Panc1 (cell line): ENCODE measurements at regions not wholly inside any gene's neighbourhood (a gene's known extent, or its start where the extent isn't known, plus 50 kb on each side); places are given as distances from the start of the nearest gene placed in this dataset.

ENCODE experiments used
- ATAC-seq: fragments of 200-7000 bp; cut with Tn5 transposase; 2 replicates; pipeline ENCODE4 v1.9.1; 2020; ENCODE audit warnings: mild to moderate bottlenecking, moderate library complexity
- BruUV-seq: library from RNA; stranded (reverse); fragments of 400-500 nt; replicated peaks from 2 replicates; lab custom pipeline; 2021; lab: Mats Ljungman, UMichigan
- CTCF ChIA-PET: fragments of 300-600 bp; sonication (Branson Sonifier 250); formaldehyde crosslinking; loops from one replicate; lab custom pipeline; 2022; ENCODE audit warnings: antibody characterized with exemption; lab: Charles Lee
- POLR2A ChIA-PET: fragments of 300-600 bp; sonication (Branson Sonifier 250); formaldehyde crosslinking; loops from one replicate; lab custom pipeline; 2022; ENCODE audit warnings: antibody characterized with exemption; lab: Charles Lee
- DNase-seq: peaks from one replicate; pipeline ENCODE4 v3.0.0-alpha.2; 2010; ENCODE audit warnings: low read depth, low spot score
- H3K27ac ChIP-seq: 2 replicates; pipeline ENCODE4 v1.5.1; 2011; ENCODE audit warnings: mild to moderate bottlenecking, low read length, inconsistent platforms
- H3K27me3 ChIP-seq: fragments of 200-500 bp; sonication (Bioruptor generic); 2 replicates; pipeline ENCODE4 v1.6.0; 2014; ENCODE audit warnings: low read length, inconsistent platforms; ENCODE audit not compliant: control insufficient read depth, insufficient read depth
- H3K36me3 ChIP-seq: fragments of 200-500 bp; sonication (Bioruptor generic); 2 replicates; pipeline ENCODE4 v1.5.1; 2014; ENCODE audit warnings: inconsistent platforms, mild to moderate bottlenecking, low read length, moderate library complexity; ENCODE audit not compliant: control insufficient read depth, insufficient read depth
- H3K4me1 ChIP-seq: 2 replicates; pipeline ENCODE4 v1.5.1; 2011; ENCODE audit warnings: inconsistent platforms, mild to moderate bottlenecking, low read length, moderate library complexity; ENCODE audit not compliant: control insufficient read depth, insufficient read depth
- H3K4me3 ChIP-seq, 2 experiments: 2 replicates each; pipeline ENCODE4 v1.5.1; 2011 to 2012; ENCODE audit warnings: low read depth in 2 of 2, low read length in 2 of 2, mild to moderate bottlenecking in 2 of 2, inconsistent platforms in 1 of 2, moderate library complexity in 1 of 2
- H3K9me3 ChIP-seq: fragments of 200-500 bp; sonication (Bioruptor generic); 2 replicates; pipeline ENCODE4 v1.5.1; 2014; ENCODE audit warnings: low read depth, mild to moderate bottlenecking, inconsistent platforms, low read length, moderate library complexity; ENCODE audit not compliant: control insufficient read depth, insufficient read depth
- POLR2AphosphoS5 ChIP-seq: IDR thresholded peaks from 2 replicates; pipeline ENCODE4 v1.6.1; 2012; ENCODE audit warnings: mild to moderate bottlenecking, low read depth, low read length, moderate library complexity
- SIN3A ChIP-seq: IDR thresholded peaks from 2 replicates; pipeline ENCODE4 v1.6.1; 2012; ENCODE audit warnings: low read depth, mild to moderate bottlenecking, low read length, moderate library complexity, borderline replicate concordance; ENCODE audit not compliant: insufficient read depth
- TCF7L2 ChIP-seq: IDR thresholded peaks from 2 replicates; pipeline ENCODE4 v1.6.1; 2011; ENCODE audit warnings: mild to moderate bottlenecking, low read depth, low read length, inconsistent platforms
- in situ Hi-C: cut with HindIII; loops from 2 replicates; pipeline ENCODE4 v1.10.0; 2016; ENCODE audit warnings: low sequenced_read_pairs, low pct_unique_long_range_greater_than_20kb
- intact Hi-C: fragments of 100-400 bp; cut with micrococcal nuclease; formaldehyde crosslinking; loops from one replicate; pipeline ENCODE4 v1.10.0; 2022; ENCODE audit not compliant: unreplicated experiment
- TF ChIP-seq, protein P1 (sequence below): fragments of 450-650 bp; IDR thresholded peaks from 2 replicates; pipeline ENCODE4 v1.5.1; 2017; ENCODE audit warnings: mild to moderate bottlenecking
- TF ChIP-seq, protein P2 (sequence below), 2 experiments: IDR thresholded peaks; 2 replicates each; pipeline ENCODE4 v1.6.1; 2011 to 2012; ENCODE audit warnings: low read depth in 2 of 2, control low read depth in 1 of 2, low read length in 1 of 2, mild to moderate bottlenecking in 1 of 2, moderate library complexity in 1 of 2; ENCODE audit not compliant: insufficient read depth in 1 of 2

DNA sequence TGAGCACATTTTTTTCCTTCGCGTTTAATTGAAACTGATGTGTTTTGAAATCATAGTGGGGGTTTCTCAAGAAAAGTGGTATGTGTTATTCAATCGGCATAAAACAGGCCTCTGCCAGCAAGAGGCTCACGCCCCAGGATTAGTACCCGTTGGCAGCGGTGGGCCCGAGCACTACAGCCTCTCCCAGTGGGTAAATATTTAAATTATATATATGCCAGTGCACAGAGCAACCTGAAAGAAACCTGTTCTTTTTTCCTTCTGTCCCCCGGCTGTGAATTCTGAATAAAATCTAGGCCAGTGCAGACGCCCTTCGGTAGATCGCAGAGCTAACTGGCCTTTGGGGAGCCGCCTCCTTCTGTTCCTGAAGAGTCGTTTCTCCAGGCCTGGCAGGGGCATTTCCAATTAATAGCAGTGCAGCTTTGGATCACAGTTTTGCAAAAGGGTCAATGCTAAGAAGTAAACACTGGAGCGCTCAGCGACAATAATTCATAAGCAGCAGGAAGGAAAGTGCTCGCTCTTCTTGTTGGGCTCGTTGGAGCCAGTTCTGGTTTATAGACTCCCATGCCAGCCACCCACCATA lies 202.8 kb upstream of the SALL3 start:
- POLR2A ChIA-PET: no interaction called here
- H3K27me3 ChIP-seq: peaks cover 9% of the 10 kb centered on the region; the same call in 1 of the 2 replicates
- intact Hi-C loops: no loop called here

DNA sequence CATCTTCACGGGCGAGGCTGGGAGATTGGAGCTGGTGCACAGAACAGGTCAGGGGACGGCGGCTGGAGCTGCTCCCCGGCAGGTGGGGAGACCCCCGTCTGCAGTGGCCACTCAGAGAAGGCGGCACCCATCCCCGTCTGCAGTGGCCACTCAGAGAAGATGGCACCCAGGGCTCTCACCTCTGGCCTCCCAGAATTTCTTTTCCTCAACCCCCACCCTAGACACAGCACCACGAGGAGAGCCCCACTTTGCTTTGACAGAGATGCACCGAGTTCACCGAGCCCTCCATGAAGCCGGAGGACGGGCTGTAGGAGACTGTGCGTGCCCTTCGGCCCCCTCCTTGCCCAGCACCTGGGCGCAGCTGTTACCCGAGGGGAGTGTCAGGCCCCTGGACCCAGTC lies 201.6 kb upstream of the SALL3 start:
- 0 out of 2 replicates have a peak, but pooled peaks cover 3% of the 10 kb centered on the region for H3K4me1 ChIP-seq
- H3K9me3 ChIP-seq: no peaks in the 10 kb centered on the region
- in situ Hi-C loops (no loop called here), intact Hi-C loops (no loop called here)
- ChIA-PET POLR2A (no interaction called here), CTCF (no interaction called here)
- peaks cover 9% of the 10 kb centered on the region; the same call in 1 of the 2 replicates for H3K27me3 ChIP-seq
- no TSS peak for BruUV-seq
- TF ChIP-seq TCF7L2 (no peak), SIN3A (no peak), POLR2AphosphoS5 (no peak)
- TF ChIP-seq, protein P1, sequence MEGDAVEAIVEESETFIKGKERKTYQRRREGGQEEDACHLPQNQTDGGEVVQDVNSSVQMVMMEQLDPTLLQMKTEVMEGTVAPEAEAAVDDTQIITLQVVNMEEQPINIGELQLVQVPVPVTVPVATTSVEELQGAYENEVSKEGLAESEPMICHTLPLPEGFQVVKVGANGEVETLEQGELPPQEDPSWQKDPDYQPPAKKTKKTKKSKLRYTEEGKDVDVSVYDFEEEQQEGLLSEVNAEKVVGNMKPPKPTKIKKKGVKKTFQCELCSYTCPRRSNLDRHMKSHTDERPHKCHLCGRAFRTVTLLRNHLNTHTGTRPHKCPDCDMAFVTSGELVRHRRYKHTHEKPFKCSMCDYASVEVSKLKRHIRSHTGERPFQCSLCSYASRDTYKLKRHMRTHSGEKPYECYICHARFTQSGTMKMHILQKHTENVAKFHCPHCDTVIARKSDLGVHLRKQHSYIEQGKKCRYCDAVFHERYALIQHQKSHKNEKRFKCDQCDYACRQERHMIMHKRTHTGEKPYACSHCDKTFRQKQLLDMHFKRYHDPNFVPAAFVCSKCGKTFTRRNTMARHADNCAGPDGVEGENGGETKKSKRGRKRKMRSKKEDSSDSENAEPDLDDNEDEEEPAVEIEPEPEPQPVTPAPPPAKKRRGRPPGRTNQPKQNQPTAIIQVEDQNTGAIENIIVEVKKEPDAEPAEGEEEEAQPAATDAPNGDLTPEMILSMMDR: no peak
- TF ChIP-seq, protein P2, sequence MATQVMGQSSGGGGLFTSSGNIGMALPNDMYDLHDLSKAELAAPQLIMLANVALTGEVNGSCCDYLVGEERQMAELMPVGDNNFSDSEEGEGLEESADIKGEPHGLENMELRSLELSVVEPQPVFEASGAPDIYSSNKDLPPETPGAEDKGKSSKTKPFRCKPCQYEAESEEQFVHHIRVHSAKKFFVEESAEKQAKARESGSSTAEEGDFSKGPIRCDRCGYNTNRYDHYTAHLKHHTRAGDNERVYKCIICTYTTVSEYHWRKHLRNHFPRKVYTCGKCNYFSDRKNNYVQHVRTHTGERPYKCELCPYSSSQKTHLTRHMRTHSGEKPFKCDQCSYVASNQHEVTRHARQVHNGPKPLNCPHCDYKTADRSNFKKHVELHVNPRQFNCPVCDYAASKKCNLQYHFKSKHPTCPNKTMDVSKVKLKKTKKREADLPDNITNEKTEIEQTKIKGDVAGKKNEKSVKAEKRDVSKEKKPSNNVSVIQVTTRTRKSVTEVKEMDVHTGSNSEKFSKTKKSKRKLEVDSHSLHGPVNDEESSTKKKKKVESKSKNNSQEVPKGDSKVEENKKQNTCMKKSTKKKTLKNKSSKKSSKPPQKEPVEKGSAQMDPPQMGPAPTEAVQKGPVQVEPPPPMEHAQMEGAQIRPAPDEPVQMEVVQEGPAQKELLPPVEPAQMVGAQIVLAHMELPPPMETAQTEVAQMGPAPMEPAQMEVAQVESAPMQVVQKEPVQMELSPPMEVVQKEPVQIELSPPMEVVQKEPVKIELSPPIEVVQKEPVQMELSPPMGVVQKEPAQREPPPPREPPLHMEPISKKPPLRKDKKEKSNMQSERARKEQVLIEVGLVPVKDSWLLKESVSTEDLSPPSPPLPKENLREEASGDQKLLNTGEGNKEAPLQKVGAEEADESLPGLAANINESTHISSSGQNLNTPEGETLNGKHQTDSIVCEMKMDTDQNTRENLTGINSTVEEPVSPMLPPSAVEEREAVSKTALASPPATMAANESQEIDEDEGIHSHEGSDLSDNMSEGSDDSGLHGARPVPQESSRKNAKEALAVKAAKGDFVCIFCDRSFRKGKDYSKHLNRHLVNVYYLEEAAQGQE (IDR thresholded peaks at IDR 0.05; ENCODE audit: insufficient read depth in 1 of 2, low read depth in 2 of 2, low read length in 1 of 2): no peak
- ATAC-seq (no peak), DNase-seq (no peak)
- H3K36me3 ChIP-seq: no peaks in the 10 kb centered on the region
- H3K27ac ChIP-seq: no peak overlapping the region
- H3K4me3 ChIP-seq: no peak overlapping the region

More for the DNA sequence above, 202.8 kb upstream of the SALL3 start:
- H3K36me3 ChIP-seq: no peaks in the 10 kb centered on the region
- no TSS peak for BruUV-seq
- 0 out of 2 replicates have a peak, but pooled peaks cover 3% of the 10 kb centered on the region for H3K4me1 ChIP-seq
- TF ChIP-seq SIN3A: no peak
- TF ChIP-seq, protein P1: no peak
- TF ChIP-seq, protein P2 (IDR thresholded peaks at IDR 0.05; ENCODE audit: insufficient read depth in 1 of 2, low read depth in 2 of 2, low read length in 1 of 2): no peak
- no peak for TF ChIP-seq POLR2AphosphoS5
- TF ChIP-seq TCF7L2: no peak
- DNase-seq (no peak), ATAC-seq (no peak)
- H3K4me3 ChIP-seq: no peak overlapping the region
- no peaks in the 10 kb centered on the region for H3K9me3 ChIP-seq
- in situ Hi-C loops: no loop called here
- no peak overlapping the region for H3K27ac ChIP-seq
- CTCF ChIA-PET: no interaction called here
